ENCODE measurements at regions not wholly inside any gene's neighbourhood (a gene's known extent, or its start where the extent isn't known, plus 50 kb on each side); places are given as distances from the start of the nearest gene placed in this dataset.
"Not testable (repeated sequence)": the region's sequence is repeated elsewhere in the genome, so short reads cannot be mapped to it uniquely, and the experiment has no call there.

DNA sequence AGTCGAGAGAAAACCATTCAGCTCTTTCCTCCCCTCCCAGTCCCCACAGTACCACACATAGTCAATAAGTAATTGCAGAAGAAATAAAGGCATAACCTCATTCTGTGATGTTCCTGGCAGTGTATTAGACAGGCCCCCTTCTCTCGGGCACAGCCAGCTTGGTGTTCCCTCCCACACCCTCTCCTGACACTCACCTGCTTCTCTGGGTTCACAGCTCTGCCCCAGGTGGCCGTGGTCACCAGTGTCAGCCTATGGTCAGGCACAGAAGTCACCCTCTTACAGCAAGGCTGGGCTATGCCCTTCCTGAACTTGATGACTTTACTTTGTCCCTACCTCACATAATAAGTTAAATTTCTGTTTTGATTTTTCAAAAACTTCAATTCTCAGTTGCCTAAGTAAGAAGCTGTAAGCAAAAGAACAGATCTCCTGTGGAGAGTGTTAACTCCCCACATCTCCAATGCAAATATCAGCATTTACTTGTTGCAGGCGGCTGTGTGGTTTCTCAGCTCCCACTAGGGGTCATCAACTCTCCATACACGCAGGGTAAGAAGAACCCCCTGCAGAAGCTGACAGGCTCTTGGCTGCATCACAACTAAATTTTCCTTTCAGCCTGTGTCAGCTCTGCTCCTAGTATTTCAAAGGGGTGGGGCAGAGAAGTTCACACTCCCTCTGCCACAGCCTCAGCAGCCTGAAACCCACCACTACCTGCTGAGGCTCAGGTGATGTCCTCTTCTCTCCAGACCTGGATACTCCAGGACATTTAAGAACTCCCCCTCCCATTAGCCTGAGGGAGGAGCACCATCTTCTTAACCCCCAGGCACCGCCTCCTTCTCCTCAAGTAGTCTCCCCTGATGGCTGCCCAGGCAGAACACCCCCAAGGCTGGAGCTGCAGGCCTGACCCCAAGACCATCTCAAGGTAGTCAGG, 172.9 kb upstream of the ETV3 start:
- not testable (repeated sequence) for TF ChIP-seq CTCF, POLR2A (IDR thresholded peaks at IDR 0.05)

Measured in lower leg skin (tissue), 3 donors.